HUDEP-2 (cell line): ENCODE measurements at regions not wholly inside any gene's neighbourhood (a gene's known extent, or its start where the extent isn't known, plus 50 kb on each side); places are given as distances from the start of the nearest gene placed in this dataset.

Experiments
- DNase-seq, 76 experiments: peaks; one replicate each; lab custom pipeline; 2025; ENCODE audit not compliant: unreplicated experiment in 76 of 76; lab: John Stamatoyannopoulos, UW

GRCh38 chr4:156505341-156505955 is 466.2 kb downstream of the PDGFC start:
- DNase-seq, result no peak

- no peak for DNase-seq
Measured at GRCh38 chr4:156503119-156503518, 468.5 kb downstream of the PDGFC start.

GRCh38 chr4:156501962-156502361 is 469.6 kb downstream of the PDGFC start:
- DNase-seq, result no peak

- DNase-seq, result no peak
Measured at GRCh38 chr4:156499684-156500083, 471.9 kb downstream of the PDGFC start.

- DNase-seq, result no peak
Measured at GRCh38 chr4:156497486-156497885, 474.1 kb downstream of the PDGFC start.

GRCh38 chr4:156496797-156497196 is 474.8 kb downstream of the PDGFC start:
- DNase-seq, result no peak

GRCh38 chr4:156495836-156496235 is 475.8 kb downstream of the PDGFC start:
- no peak for DNase-seq

- no peak for DNase-seq
Measured at GRCh38 chr4:156495091-156495490, 476.5 kb downstream of the PDGFC start.

- DNase-seq, result no peak
Measured at GRCh38 chr4:156493858-156494257, 477.7 kb downstream of the PDGFC start.

- DNase-seq, result no peak
Measured at GRCh38 chr4:156487107-156487506, 484.5 kb downstream of the PDGFC start.

GRCh38 chr4:156481845-156482244 is 489.8 kb downstream of the PDGFC start:
- DNase-seq, result no peak

- DNase-seq, result no peak
Measured at GRCh38 chr4:156477636-156478035, 494.0 kb downstream of the PDGFC start.

GRCh38 chr4:156476359-156476758 is 495.2 kb downstream of the PDGFC start:
- no peak for DNase-seq

- DNase-seq, result peak in 3 of 76 experiments; percentile 2 to 9 (median 5)
Measured at GRCh38 chr4:156475322-156475721, 496.3 kb downstream of the PDGFC start.

GRCh38 chr4:156473151-156473550 is 498.4 kb downstream of the PDGFC start:
- no peak for DNase-seq

- DNase-seq, result no peak
Measured at GRCh38 chr4:156472624-156473023, 499.0 kb downstream of the PDGFC start.

GRCh38 chr4:156459584-156459983 is 505.9 kb upstream of the CTSO start:
- DNase-seq, result no peak

GRCh38 chr4:156456830-156457229 is 503.2 kb upstream of the CTSO start:
- no peak for DNase-seq

GRCh38 chr4:156443488-156443887 is 489.8 kb upstream of the CTSO start:
- DNase-seq, result no peak

- DNase-seq, result no peak
Measured at GRCh38 chr4:156442912-156443311, 489.2 kb upstream of the CTSO start.

- no peak for DNase-seq
Measured at GRCh38 chr4:156439576-156440200, 486.0 kb upstream of the CTSO start.

- no peak for DNase-seq
Measured at GRCh38 chr4:156437666-156438065, 484.0 kb upstream of the CTSO start.

GRCh38 chr4:156422576-156422975 is 468.9 kb upstream of the CTSO start:
- DNase-seq, result no peak
